Nephron (organoid): ENCODE measurements at regions not wholly inside any gene's neighbourhood (a gene's known extent, or its start where the extent isn't known, plus 50 kb on each side); places are given as distances from the start of the nearest gene placed in this dataset.
A peak's percentile ranks its signal among the peaks of the same experiment; 100 is the strongest.

Experiments used
- H3K27ac Mint-ChIP-seq, 3 experiments: 2 replicates each; pipeline ENCODE4 v1.8.0; 2020; ENCODE audit warnings: mixed read lengths in 3 of 3, mild to moderate bottlenecking in 2 of 3, moderate library complexity in 1 of 3
- H3K27me3 Mint-ChIP-seq: 2 replicates; pipeline ENCODE4 v1.8.0; 2021; ENCODE audit warnings: low read depth, mild to moderate bottlenecking, moderate library complexity, mixed read lengths
- H3K36me3 Mint-ChIP-seq: 2 replicates; pipeline ENCODE4 v1.8.0; 2020; ENCODE audit warnings: low read depth, mixed read lengths
- H3K4me1 Mint-ChIP-seq: 2 replicates; pipeline ENCODE4 v1.8.0; 2020; ENCODE audit warnings: mixed read lengths
- H3K4me3 Mint-ChIP-seq, 3 experiments: 2 replicates each; pipeline ENCODE4 v1.8.0; 2020; ENCODE audit warnings: mild to moderate bottlenecking in 3 of 3, mixed read lengths in 3 of 3, moderate library complexity in 2 of 3
- H3K9me3 Mint-ChIP-seq: 2 replicates; pipeline ENCODE4 v1.8.0; 2020; ENCODE audit warnings: mixed read lengths
- TF ChIP-seq, protein P1 (sequence below), 3 experiments: fragments of 200-600 bp; sonication (generic); IDR thresholded peaks; one replicate each; pipeline ENCODE4 v1.5.0; 2021; ENCODE audit warnings: antibody characterized with exemption in 3 of 3; ENCODE audit not compliant: unreplicated experiment in 3 of 3

DNA sequence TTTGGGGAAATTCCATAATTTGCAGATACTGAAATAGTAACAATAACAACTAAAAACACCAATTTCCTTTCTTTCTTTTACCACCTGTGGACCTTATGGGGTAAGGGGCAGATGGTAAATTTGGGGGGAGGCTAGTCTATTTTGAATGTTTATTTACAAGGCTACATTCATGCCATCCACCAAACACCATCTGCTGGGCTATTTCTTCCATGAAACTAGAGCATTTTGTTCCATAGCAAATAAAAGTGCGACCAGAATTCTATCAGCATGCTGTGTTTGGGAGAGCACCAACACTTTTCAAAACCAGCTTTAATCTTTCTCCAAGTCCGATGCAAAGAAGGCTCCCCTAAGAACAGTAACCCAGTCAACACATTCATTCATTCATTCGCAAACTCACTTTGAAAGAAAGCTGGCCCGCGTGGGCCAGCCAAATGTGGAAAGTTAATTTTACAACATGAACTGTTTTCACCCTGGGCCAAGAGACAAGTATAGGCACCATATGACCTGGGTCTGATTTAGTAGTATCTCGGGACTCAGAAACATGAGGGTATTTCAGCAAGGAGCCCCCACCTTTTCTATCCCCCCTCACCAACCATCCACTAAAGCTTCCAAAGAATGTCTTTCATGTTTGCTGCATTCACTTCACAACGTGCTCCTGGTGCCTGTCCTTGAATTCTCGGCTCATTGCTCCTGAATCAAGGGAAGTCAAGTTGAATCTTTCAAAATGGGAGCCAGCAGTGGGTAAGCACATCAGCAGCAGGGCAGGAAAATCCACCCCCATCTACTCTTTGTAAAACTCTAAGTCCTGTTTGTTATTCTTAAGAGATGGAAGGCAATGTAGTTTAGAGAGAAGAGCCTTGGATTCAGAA, 210.6 kb downstream of the C1D start:
- Mint-ChIP-seq H3K4me3 (no peak overlapping the region), H3K36me3 (no peaks in the 10 kb centered on the region), H3K9me3 (no peaks in the 10 kb centered on the region), H3K4me1 (peaks cover 46% of the 10 kb centered on the region), H3K27ac (peak overlapping the region; percentile 50 to 81 (median 72)), H3K27me3 (no peaks in the 10 kb centered on the region)
- TF ChIP-seq, protein P1, sequence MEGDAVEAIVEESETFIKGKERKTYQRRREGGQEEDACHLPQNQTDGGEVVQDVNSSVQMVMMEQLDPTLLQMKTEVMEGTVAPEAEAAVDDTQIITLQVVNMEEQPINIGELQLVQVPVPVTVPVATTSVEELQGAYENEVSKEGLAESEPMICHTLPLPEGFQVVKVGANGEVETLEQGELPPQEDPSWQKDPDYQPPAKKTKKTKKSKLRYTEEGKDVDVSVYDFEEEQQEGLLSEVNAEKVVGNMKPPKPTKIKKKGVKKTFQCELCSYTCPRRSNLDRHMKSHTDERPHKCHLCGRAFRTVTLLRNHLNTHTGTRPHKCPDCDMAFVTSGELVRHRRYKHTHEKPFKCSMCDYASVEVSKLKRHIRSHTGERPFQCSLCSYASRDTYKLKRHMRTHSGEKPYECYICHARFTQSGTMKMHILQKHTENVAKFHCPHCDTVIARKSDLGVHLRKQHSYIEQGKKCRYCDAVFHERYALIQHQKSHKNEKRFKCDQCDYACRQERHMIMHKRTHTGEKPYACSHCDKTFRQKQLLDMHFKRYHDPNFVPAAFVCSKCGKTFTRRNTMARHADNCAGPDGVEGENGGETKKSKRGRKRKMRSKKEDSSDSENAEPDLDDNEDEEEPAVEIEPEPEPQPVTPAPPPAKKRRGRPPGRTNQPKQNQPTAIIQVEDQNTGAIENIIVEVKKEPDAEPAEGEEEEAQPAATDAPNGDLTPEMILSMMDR (IDR thresholded peaks at IDR 0.05; ENCODE audit: unreplicated experiment in 3 of 3), result no peak

DNA sequence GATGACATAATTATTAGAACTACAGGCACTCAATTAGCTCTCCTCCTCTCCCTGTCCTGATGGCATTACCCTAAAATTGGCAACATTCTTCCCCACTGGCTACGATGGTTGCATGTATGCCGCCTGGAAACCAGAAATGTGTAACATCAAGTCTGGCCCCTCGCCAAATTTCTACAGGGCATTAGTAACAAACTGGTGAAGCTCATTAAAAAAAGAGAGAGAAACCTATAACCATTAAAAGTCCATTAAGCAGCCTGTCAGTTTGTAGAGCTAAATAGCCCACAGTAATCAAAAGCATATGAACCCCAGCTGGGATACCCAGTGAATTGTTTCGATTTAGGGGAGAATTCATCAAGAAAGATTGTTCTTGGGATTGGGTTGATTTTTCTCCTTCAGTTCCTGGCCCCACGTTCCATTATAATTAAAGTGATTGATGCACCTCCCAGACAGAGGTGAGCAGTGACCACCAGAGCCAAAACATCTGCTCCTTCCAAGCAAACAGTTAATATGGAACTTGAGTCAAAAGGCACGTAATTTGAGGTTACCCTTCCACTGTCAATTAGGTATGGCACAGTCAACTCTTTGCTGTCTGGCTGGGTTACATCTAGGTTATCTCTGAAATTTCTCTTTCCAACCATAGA, 208.6 kb downstream of the C1D start:
- TF ChIP-seq, protein P1 (IDR thresholded peaks at IDR 0.05; ENCODE audit: unreplicated experiment in 3 of 3), result no peak
- Mint-ChIP-seq H3K9me3 (no peaks in the 10 kb centered on the region), H3K4me1 (peaks cover 31% of the 10 kb centered on the region), H3K36me3 (no peaks in the 10 kb centered on the region), H3K4me3 (no peak overlapping the region), H3K27ac (peak overlapping the region; percentile 3 to 59 (median 58)), H3K27me3 (no peaks in the 10 kb centered on the region)

DNA sequence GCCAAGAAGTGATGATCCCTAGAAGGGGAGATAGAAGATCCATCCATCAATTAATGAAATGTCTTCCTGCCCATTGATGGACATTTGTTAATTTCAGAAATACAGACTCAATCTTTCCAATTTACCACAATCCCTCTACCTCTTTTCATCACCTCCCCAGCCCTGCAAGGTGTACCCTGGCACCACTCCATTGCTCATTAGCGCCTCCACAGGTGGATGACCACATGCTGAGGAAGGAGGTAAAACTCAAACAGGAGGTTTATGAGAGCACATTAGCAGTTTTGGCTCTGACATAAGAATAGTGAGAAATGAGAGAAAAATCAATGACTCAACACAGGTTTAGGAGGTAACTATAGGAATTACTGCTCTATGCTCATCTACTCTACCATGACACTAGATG, 208.0 kb downstream of the C1D start:
- Mint-ChIP-seq H3K36me3 (no peaks in the 10 kb centered on the region), H3K27me3 (no peaks in the 10 kb centered on the region), H3K27ac (peak overlapping the region in 2 of 3 experiments; percentile 3 to 59), H3K4me1 (peaks cover 31% of the 10 kb centered on the region), H3K4me3 (no peak overlapping the region), H3K9me3 (no peaks in the 10 kb centered on the region)
- TF ChIP-seq, protein P1 (IDR thresholded peaks at IDR 0.05; ENCODE audit: unreplicated experiment in 3 of 3), result no peak

DNA sequence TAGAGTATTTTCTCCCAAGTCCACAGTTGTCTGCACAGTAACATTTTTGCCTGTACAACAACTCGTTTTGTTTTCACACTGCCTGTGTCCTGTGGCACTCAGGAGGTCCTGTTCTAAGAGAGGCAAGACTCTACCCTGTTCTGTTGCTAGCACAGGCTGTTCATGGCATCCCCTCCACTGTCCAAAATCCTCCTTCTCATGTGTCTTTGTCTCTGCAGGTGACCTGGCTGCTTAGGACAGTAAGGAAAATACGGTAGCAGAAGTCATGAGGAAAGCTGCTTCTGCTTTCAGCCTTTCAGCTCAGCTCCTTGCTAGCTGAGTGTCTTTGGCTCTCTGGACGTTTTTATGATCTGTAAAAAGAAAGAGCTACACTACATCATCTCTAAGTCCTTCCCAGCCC, 205.9 kb downstream of the C1D start:
- no peaks in the 10 kb centered on the region for H3K36me3 Mint-ChIP-seq
- no peak overlapping the region for H3K27ac Mint-ChIP-seq
- H3K27me3 Mint-ChIP-seq, result no peaks in the 10 kb centered on the region
- no peak overlapping the region for H3K4me3 Mint-ChIP-seq
- peaks cover 25% of the 10 kb centered on the region for H3K4me1 Mint-ChIP-seq
- TF ChIP-seq, protein P1 (IDR thresholded peaks at IDR 0.05; ENCODE audit: unreplicated experiment in 3 of 3), result no peak
- H3K9me3 Mint-ChIP-seq, result no peaks in the 10 kb centered on the region

DNA sequence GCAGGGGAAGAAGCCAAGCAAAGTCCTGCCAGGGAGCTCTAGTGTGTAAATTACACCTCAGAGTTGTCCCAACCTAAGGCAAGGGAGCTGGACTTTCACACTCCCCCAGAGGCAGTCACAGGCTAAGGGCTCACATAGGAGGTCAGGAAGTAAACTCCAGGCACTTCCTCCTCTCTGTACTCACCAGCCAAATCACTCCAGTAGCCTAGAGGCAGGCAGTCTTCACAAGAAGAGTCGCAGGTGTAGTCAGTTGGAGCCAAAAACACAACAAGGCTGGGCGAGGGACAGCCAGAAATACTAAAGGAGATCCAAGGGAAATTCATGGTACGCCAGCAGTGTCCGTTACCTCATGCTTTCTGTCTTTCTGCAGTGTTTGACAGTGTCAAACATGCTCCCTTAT, 205.0 kb downstream of the C1D start:
- H3K36me3 Mint-ChIP-seq, result no peaks in the 10 kb centered on the region
- TF ChIP-seq, protein P1 (IDR thresholded peaks at IDR 0.05; ENCODE audit: unreplicated experiment in 3 of 3), result no peak
- no peaks in the 10 kb centered on the region for H3K9me3 Mint-ChIP-seq

More for the DNA sequence above, 205.0 kb downstream of the C1D start:
- Mint-ChIP-seq H3K27ac (no peak overlapping the region), H3K27me3 (no peaks in the 10 kb centered on the region), H3K4me1 (peaks cover 16% of the 10 kb centered on the region), H3K4me3 (no peak overlapping the region)
